ENCODE measurements at regions not wholly inside any gene's neighbourhood (a gene's known extent, or its start where the extent isn't known, plus 50 kb on each side); places are given as distances from the start of the nearest gene placed in this dataset.

GRCh38 chr7:114156178-114156577 is 237.4 kb upstream of the PPP1R3A start:
- Histone ChIP-seq H3K36me3 (no peaks in the 10 kb centered on the region), H3K27ac (no peak overlapping the region)

GRCh38 chr7:114155116-114156110 is 236.6 kb upstream of the PPP1R3A start:
- 79% methylated on average over 9 of the region's 9 CpGs for WGBS (ENCODE audit: insufficient coverage, low coverage, low lambda C conversion rate, missing lambda C conversion rate)
- intact Hi-C loops (cut with DNase I): no loop called here
- Histone ChIP-seq H3K9me3 (no peaks in the 10 kb centered on the region), H3K27me3 (no peaks in the 10 kb centered on the region), H3K36me3 (no peaks in the 10 kb centered on the region), H3K27ac (no peak overlapping the region), H3K4me1 (no peaks in the 10 kb centered on the region), H3K4me3 (no peak overlapping the region)
- no peak for ATAC-seq
- no peak for DNase-seq
- no peak for TF ChIP-seq POLR2A (IDR thresholded peaks at IDR 0.05)
- no peak for TF ChIP-seq CTCF (IDR thresholded peaks at IDR 0.05)

More at GRCh38 chr7:114156178-114156577, 237.4 kb upstream of the PPP1R3A start:
- Histone ChIP-seq H3K27me3 (no peaks in the 10 kb centered on the region), H3K9me3 (no peaks in the 10 kb centered on the region), H3K4me1 (no peaks in the 10 kb centered on the region), H3K4me3 (no peak overlapping the region)
- 46% methylated on average over 1 of the region's 1 CpG for WGBS (ENCODE audit: insufficient coverage, low coverage, low lambda C conversion rate, missing lambda C conversion rate)
- intact Hi-C loops (cut with DNase I): no loop called here
- TF ChIP-seq POLR2A (IDR thresholded peaks at IDR 0.05) (no peak), CTCF (IDR thresholded peaks at IDR 0.05) (no peak)
- ATAC-seq (no peak), DNase-seq (no peak)

DNA sequence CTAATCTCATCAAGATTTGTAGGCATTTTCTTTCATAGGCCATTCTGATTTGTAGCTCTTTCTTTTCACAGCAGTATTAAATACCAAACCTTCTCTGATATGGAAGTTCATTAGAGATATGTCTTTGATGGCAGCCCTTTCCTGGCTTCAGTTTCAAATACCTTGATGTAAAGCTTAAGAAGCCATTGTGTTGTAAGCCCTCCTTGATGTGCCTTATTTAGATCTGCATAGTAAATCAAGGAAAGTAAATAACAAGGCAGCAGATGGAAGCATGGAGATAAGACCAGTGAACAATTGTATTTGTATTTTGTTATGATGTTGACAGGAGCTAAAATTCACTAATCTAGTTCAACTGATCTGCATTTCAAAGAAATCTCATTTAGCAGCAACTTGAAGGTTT is 234.9 kb upstream of the PPP1R3A start:
- Histone ChIP-seq H3K9me3 (no peaks in the 10 kb centered on the region), H3K4me3 (no peak overlapping the region), H3K4me1 (no peaks in the 10 kb centered on the region), H3K36me3 (no peaks in the 10 kb centered on the region), H3K27me3 (no peaks in the 10 kb centered on the region), H3K27ac (no peak overlapping the region)
- ATAC-seq (no peak), DNase-seq (no peak)
- TF ChIP-seq POLR2A (IDR thresholded peaks at IDR 0.05): no peak
- no peak for TF ChIP-seq CTCF (IDR thresholded peaks at IDR 0.05)
- intact Hi-C loops (cut with DNase I): no loop called here

DNA sequence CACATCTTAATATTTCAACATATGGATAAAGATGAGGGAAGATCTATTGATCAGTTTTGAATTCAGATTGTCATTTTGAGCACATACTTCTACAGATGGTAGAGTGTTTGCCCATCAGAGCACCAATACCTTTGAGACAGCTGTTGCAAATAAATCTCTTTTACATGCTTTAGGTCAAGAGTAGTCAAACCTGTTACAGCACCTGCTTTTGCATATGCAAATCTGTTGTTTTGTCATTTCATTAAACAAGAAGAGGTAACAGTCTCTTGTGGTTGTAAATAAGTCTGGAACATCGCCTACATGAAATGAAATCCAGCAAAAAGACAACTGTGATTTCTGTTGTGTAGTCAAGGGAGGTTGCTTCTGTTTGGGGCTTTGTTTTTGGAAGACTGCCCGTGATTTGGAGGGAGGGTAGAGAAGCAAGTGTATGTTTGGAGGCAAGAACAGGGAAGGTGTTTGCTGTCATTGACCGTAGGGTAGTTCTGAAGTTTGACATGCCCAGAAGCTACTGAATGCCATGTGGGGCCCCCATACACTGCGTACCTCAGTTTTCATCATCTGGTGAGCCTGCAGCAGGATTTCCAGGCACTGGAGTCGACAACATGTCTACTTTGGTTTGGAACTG is 233.6 kb upstream of the PPP1R3A start:
- TF ChIP-seq POLR2A (IDR thresholded peaks at IDR 0.05): no peak
- TF ChIP-seq CTCF (IDR thresholded peaks at IDR 0.05): no peak
- ATAC-seq: no peak
- Histone ChIP-seq H3K36me3 (no peaks in the 10 kb centered on the region), H3K4me3 (no peak overlapping the region), H3K4me1 (no peaks in the 10 kb centered on the region), H3K27ac (no peak overlapping the region), H3K9me3 (no peaks in the 10 kb centered on the region), H3K27me3 (no peaks in the 10 kb centered on the region)
- 72% methylated on average over 5 of the region's 5 CpGs for WGBS (ENCODE audit: insufficient coverage, low coverage, low lambda C conversion rate, missing lambda C conversion rate)
- DNase-seq: no peak
- intact Hi-C loops (cut with DNase I): no loop called here
